ENCODE measurements at regions not wholly inside any gene's neighbourhood (a gene's known extent, or its start where the extent isn't known, plus 50 kb on each side); places are given as distances from the start of the nearest gene placed in this dataset.
"Not testable (repeated sequence)": the region's sequence is repeated elsewhere in the genome, so short reads cannot be mapped to it uniquely, and the experiment has no call there.

DNA sequence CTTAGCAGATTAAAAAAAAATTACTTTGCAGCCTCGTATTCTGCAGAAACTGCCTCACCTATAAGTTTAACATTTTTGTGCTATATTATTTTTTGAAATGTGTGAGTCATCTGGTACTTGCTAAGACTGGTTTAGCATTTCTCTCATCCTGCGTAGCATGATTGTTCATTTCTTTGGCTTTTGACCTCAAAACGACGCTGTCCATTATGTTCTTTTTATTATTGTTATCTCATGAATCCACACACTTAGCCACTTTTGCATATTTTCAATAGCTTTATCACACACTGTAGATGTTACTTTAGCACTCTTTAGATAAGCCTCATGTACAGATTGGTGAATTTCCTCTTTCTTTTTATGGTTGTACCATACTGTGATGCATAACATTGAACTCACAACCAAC, 1004.9 kb upstream of the NCAM2 start:
- no peak for DNase-seq (ENCODE audit: low spot score)

DNA sequence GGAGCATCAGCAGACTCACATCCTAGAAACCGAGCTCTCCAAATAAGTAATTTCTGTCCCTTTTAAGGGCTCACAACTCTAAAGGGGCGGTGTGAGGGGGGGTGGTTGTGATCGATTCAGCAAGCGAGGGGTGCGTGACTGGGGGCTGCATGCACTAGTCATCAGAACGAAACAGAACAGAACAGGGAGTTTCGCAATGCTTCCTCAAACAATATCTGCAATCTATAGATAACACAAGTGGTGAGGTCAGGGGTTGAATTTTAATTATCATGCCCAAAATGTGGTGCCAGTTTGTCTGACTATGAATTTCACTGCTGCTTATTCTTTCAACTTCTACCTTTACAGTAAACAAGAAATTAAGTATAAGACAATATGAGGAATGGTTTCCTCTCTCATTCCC, 1003.0 kb upstream of the NCAM2 start:
- no peak for DNase-seq (ENCODE audit: low spot score)

DNA sequence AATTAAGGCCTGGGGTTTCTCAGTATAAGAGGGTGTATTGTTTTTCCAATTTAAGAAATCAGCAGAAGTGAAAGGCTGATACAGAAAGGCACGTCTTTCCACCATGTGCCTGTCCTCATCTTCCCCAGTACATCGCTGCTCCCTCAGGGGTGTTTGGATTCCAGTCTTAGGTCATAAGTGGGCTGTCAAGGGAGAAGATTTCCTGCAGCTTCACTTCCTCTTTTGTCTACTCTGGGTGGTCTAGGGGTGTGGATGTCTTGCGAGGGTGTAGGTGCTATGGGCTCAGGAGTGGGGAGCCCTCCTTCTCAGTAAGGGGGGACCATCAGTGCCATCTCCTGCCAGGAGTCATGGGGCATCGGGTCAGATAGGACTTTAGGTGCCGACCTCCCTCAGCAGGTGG, 999.8 kb upstream of the NCAM2 start:
- no peak for DNase-seq (ENCODE audit: low spot score)

- DNase-seq (ENCODE audit: low spot score): no peak
Observed at GRCh38 chr21:19999369-20000272, 998.6 kb upstream of the NCAM2 start.

- no peak for DNase-seq (ENCODE audit: low spot score)
Observed at GRCh38 chr21:20004367-20004766, 993.8 kb upstream of the NCAM2 start.

GRCh38 chr21:20010691-20011200, 987.5 kb upstream of the NCAM2 start:
- DNase-seq (ENCODE audit: low spot score): no peak

GRCh38 chr21:20013851-20014250, 984.4 kb upstream of the NCAM2 start:
- DNase-seq (ENCODE audit: low spot score): no peak

DNA sequence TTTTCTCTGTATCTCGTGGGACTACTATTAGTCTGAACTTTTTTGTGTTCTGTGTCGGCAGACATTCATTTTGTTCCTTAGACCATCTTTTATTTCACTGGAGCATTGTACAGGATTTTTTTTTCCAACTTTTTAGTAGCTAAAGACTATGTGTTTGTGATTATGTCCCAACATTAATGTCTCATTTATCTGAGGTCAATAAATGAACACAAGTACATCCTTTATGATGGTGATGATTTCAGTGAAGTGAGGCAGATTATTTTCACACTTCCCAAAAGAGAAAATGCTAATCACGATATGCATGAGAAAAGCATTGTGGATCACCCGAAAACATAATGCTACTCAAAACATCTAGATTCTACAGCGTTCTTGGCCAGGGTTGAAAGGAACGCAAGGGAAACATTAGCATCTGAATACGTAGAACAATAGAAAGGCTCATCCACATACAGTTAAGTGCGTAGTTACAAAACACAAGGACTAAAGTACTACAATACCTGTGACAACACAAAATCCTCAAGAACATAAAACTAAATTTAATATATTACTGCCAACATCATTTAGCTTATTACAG, 981.7 kb upstream of the NCAM2 start:
- DNase-seq (ENCODE audit: low spot score): no peak

DNA sequence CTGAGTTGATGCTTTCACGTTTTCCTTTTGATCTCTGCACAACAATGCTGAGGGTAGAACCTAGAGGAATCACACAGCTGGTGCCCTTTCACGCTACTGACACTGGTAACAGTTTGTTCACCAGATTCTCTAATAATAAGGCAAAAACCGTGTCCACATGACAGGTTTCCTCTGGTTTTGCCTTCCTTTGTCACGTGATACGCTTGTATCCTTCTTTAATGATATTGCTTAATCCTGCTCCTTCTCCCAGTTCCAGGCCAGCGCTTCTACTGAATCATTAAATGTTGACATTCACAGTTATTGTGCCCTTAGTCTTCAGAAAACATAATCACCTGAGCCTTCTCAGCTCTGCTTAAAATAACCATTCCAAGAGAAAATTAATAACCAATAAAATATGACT, 978.2 kb upstream of the NCAM2 start:
- DNase-seq (ENCODE audit: low spot score): no peak

- no peak for DNase-seq (ENCODE audit: low spot score)
Observed at GRCh38 chr21:20023193-20023592, 975.0 kb upstream of the NCAM2 start.

DNA sequence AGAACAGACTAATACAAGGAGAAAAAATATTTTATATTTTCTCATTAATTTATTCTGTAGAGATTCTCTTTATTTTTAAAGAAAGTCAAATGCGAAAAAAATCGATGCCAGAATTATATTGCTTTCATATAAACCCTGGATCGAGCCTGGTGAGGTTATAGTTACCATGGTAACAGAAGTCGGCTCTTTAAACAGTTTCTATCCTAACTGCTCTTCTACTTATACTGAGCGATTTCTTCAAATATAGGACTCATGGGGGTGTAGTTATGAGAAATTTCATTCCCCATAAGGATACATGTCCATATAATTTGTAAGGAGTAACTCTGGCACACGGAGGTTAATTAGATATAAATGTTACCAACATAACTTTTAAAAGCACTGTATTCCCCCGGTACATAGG, 973.5 kb upstream of the NCAM2 start:
- no peak for DNase-seq (ENCODE audit: low spot score)

DNA sequence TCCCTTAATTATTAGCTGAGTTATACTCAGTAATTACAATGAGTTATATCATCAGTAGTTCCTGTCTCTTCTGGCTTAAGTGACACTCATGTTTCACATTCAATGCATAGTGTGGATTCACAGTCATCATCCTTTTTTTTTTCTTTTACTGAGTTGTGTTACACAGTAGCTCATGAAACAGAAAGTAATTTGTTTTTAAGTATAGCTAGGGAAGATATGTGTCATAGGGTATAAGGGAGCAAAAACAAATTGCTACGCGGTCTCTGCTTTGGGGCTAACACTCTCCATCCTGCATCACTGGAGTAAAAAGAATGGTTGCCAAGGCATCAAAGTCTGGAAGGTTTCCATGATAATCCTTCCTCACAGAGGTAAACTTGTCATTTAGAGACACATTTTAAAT, 971.7 kb upstream of the NCAM2 start:
- no peak for DNase-seq (ENCODE audit: low spot score)

DNA sequence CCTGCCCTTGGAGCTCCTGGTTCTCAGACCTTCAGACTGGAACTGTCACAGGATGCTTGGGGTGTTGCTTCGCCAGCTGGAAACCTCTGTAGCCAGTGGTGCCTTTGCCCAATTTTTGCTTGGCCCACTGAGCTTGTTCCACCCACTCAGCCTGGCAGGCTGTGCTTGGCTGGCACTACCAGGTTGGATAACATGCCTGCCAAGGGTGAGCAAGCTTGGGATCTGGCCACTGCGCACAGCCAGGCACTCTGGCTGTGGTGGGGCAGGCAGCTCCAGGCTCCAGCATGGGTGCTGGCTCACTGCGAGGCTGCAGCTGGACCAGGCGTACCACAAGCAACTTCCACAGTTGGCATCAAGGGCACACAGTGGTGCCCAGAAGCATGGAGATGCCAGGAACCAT, 967.8 kb upstream of the NCAM2 start:
- no peak for DNase-seq (ENCODE audit: low spot score)

GRCh38 chr21:20031807-20032206, 966.4 kb upstream of the NCAM2 start:
- DNase-seq (ENCODE audit: low spot score): no peak

GRCh38 chr21:20040768-20041167, 957.4 kb upstream of the NCAM2 start:
- no peak for DNase-seq (ENCODE audit: low spot score)

DNA sequence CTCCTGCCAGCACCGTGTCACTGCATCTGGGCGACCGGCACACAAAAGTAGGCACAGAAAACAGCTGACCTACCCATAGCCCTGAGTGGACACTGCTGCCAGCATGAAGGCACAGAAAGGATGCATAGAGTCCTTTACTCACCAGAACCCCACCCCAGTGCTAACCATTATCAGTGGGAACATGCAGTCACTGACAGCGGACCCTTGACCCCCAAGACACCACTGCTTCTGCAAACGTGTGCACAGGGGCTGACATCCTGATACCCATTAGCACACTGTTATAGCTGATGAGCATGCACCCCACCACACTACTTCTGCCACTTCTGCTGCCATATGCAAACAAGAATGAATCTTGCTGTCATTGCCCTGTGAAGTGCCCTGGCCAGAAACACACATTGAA, 953.0 kb upstream of the NCAM2 start:
- DNase-seq (ENCODE audit: low spot score): no peak

GRCh38 chr21:20048130-20048837, 949.9 kb upstream of the NCAM2 start:
- not testable (repeated sequence) for DNase-seq (ENCODE audit: low spot score)

DNA sequence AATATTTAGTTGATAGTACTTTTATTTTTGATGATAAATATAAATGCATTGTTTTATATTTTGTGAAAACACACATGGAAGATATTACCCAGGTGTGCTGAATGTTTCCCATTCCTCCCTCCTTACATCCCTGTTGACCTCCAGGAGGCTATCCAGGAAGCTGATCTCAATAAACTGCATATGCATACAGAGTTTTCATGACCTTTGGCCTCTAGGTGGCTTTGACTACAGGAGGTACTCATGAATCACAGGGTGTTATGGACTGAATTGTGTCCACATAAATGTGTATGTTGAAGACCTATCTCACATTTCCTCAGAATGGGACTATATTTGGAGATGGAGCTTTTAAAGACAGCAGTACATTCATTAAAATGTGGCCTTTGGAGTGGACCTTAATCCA, 914.9 kb upstream of the NCAM2 start:
- DNase-seq (ENCODE audit: low spot score): no peak

- DNase-seq (ENCODE audit: low spot score): no peak
Observed at GRCh38 chr21:20083925-20084324, 914.3 kb upstream of the NCAM2 start.

DNA sequence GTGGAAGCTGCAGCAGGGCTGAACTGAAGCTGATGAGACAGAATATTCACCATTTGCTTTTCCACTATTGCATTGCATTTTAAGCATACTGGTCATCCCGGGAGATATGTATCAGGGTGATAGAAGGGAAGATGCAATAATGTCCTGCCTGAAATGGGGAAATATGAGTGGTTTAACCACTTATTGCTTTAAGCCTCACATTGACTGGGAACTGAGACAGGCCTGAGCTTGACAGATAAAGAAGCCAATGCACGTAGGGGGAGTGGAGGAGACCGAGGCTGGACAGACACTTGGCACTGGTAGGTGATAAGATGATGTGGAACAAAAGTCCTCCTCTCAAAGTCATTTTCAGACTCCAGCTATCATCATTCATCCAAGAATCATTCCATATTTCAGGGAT, 911.7 kb upstream of the NCAM2 start:
- no peak for DNase-seq (ENCODE audit: low spot score)

DNA sequence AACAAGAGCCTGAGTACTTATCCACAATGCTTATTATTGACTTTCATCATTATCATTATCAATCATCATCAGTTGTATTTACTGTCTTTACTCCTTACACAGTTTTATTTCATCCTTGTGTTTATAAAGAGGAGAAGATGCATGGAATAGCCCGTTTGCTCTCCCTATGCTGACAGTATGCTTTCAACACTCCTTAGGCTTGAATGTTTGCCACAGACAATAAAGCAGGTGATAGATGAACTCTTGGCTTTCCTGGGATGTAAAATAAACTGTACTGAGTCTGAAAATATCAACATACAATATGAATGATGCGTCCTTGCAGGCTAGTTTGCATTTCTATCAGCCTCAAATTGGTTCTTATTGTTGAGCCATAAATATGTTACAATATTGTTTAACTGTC, 891.8 kb upstream of the NCAM2 start:
- DNase-seq (ENCODE audit: low spot score): no peak

DNA sequence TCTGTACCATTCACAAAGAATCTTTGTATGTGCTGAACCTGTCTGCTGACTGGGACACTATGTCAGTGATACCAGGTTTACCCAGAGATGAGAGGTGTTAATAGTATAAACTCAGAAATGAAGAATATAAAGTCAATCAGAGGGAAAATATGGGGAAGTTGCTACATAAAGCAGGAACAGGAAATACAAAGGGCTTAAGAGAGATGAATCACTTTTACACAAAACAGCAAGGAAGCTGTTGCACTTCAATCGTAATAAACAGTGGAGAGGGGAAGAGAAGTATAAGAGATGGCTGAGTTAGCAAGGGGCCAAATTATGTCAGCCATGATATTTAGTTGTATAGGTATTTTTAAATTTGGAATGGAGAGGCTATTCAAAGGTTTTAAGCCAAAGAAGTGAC, 890.2 kb upstream of the NCAM2 start:
- DNase-seq (ENCODE audit: low spot score): no peak

- DNase-seq (ENCODE audit: low spot score): no peak
Observed at GRCh38 chr21:20108976-20109540, 889.2 kb upstream of the NCAM2 start.
